Gastroesophageal sphincter (tissue), 4 donors: ENCODE measurements at regions not wholly inside any gene's neighbourhood (a gene's known extent, or its start where the extent isn't known, plus 50 kb on each side); places are given as distances from the start of the nearest gene placed in this dataset.

Experiments used
- ATAC-seq: fragments of 150-250 bp; one replicate; pipeline ENCODE4 v1.9.1; 2016; ENCODE audit warnings: mild to moderate bottlenecking, moderate library complexity
- H3K27ac ChIP-seq, 4 donors: fragments of 200-600 bp; sonication (generic) in 3 of 4; 1 replicate in 3 of 4; 2 replicates in 1 of 4; pipeline ENCODE4 v1.5.1; 2016 to 2019
- H3K27me3 ChIP-seq: fragments of 200-600 bp; sonication (generic); one replicate; pipeline ENCODE4 v1.5.1; 2019
- H3K36me3 ChIP-seq, 2 donors: fragments of 200-600 bp; sonication (generic); one replicate each; pipeline ENCODE4 v1.5.1; 2019; ENCODE audit warnings: control low read depth in 1 of 2
- H3K4me1 ChIP-seq, 3 donors: fragments of 200-600 bp; sonication (generic); 1 replicate in 2 of 3; 2 replicates in 1 of 3; pipeline ENCODE4 v1.5.1; 2016 to 2019; ENCODE audit warnings: control low read depth in 2 of 3
- H3K4me3 ChIP-seq, 2 donors: fragments of 200-600 bp; sonication (generic); one replicate each; pipeline ENCODE4 v1.5.1; 2019; ENCODE audit warnings: mild to moderate bottlenecking in 1 of 2, moderate library complexity in 1 of 2
- H3K9me3 ChIP-seq, 3 donors: fragments of 200-600 bp; sonication (generic); one replicate each; pipeline ENCODE4 v1.5.1; 2017 to 2019; ENCODE audit warnings: control low read depth in 2 of 3
- EP300 ChIP-seq: sonication (generic); formaldehyde crosslinking; IDR thresholded peaks from one replicate; pipeline ENCODE4 v1.6.1; 2017; ENCODE audit warnings: antibody characterized with exemption, mild to moderate bottlenecking
- POLR2A ChIP-seq, 2 donors: fragments of 450-650 bp; IDR thresholded peaks; one replicate each; pipeline ENCODE4 v1.6.1; 2017; ENCODE audit warnings: antibody characterized with exemption in 2 of 2, mild to moderate bottlenecking in 2 of 2, moderate library complexity in 1 of 2
- POLR2AphosphoS5 ChIP-seq: sonication (generic); formaldehyde crosslinking; IDR thresholded peaks from one replicate; pipeline ENCODE4 v1.6.1; 2017; ENCODE audit warnings: antibody characterized with exemption
- WGBS, 2 donors: methylation state at CpG; one replicate each; pipeline ENCODE4 v1.1.5; 2018; ENCODE audit warnings: low coverage in 1 of 2; 5-methylcytosine and 5-hydroxymethylcytosine counted together
- TF ChIP-seq, protein P1 (sequence below), 4 experiments: fragments of 200-600 bp in 2 of 4; fragments of 450-650 bp in 2 of 4; sonication (generic) in 1 of 4; IDR thresholded peaks; one replicate each; pipeline ENCODE4 v1.5.1; 2017 to 2019; ENCODE audit warnings: antibody characterized with exemption in 4 of 4, mild to moderate bottlenecking in 2 of 4, moderate library complexity in 2 of 4

DNA sequence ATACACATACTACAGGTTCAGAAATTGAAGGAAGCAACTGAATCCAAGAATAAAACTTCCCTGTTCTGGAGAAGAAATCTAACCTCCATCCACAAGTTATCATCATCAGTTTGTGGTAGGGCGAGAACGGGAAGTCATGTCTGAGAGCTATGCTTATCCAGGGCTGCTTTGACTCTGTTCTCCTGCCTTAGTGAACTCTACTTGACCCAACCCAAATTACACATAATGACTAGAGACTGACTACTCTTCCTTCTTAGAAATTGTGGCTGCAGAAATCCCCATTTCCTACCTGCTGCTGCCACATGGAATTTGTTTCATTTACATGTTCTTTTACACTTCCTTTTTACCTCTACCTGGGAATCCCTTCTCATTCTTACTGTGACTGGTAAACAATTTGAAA, 1102.6 kb upstream of the PIK3C3 start:
- TF ChIP-seq EP300 (no peak), POLR2AphosphoS5 (no peak), POLR2A (IDR thresholded peaks at IDR 0.05) (no peak)
- TF ChIP-seq, protein P1, sequence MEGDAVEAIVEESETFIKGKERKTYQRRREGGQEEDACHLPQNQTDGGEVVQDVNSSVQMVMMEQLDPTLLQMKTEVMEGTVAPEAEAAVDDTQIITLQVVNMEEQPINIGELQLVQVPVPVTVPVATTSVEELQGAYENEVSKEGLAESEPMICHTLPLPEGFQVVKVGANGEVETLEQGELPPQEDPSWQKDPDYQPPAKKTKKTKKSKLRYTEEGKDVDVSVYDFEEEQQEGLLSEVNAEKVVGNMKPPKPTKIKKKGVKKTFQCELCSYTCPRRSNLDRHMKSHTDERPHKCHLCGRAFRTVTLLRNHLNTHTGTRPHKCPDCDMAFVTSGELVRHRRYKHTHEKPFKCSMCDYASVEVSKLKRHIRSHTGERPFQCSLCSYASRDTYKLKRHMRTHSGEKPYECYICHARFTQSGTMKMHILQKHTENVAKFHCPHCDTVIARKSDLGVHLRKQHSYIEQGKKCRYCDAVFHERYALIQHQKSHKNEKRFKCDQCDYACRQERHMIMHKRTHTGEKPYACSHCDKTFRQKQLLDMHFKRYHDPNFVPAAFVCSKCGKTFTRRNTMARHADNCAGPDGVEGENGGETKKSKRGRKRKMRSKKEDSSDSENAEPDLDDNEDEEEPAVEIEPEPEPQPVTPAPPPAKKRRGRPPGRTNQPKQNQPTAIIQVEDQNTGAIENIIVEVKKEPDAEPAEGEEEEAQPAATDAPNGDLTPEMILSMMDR (IDR thresholded peaks at IDR 0.05), result no peak

DNA sequence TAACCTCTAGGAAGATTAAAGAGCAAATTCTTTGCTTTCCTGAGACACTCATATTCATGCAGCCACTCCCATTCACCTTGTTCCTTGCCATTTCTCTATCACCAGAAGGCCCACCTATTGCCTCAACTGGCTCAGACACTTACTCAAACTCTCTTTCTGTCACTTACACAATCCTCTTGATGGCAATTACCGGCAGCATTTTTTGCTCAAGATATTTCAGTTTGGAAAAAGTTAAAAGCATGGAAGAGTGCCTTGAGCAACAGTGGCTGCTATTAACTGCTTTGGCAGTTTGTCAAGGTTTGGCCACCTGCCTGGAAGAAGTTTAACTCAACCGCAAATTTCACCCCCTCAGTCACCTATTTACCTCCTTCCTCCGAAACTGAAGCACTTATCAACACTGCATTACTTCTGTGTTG, 1104.0 kb upstream of the PIK3C3 start:
- peaks cover 0 to 16% (median 0%) of the 10 kb centered on the region in 3 donors for H3K4me1 ChIP-seq
- no peaks in the 10 kb centered on the region for H3K36me3 ChIP-seq
- H3K27me3 ChIP-seq, result no peaks in the 10 kb centered on the region
- no peak overlapping the region for H3K27ac ChIP-seq
- TF ChIP-seq POLR2A (IDR thresholded peaks at IDR 0.05), result no peak
- TF ChIP-seq EP300, result no peak
- TF ChIP-seq POLR2AphosphoS5, result no peak
- TF ChIP-seq, protein P1 (IDR thresholded peaks at IDR 0.05), result no peak
- no peak overlapping the region for H3K4me3 ChIP-seq
- 31 to 36% methylated on average over 3 of the region's 3 CpGs for WGBS, 2 donors
- H3K9me3 ChIP-seq, result no peaks in the 10 kb centered on the region
- ATAC-seq, result no peak

More for the DNA sequence above, 1102.6 kb upstream of the PIK3C3 start:
- Histone ChIP-seq H3K27ac (no peak overlapping the region), H3K9me3 (no peaks in the 10 kb centered on the region), H3K27me3 (no peaks in the 10 kb centered on the region), H3K36me3 (no peaks in the 10 kb centered on the region), H3K4me1 (peaks cover 0 to 16% (median 0%) of the 10 kb centered on the region in 3 donors), H3K4me3 (no peak overlapping the region)
- WGBS, 2 donors, result 86 to 90% methylated on average over 2 of the region's 2 CpGs
- ATAC-seq, result no peak

DNA sequence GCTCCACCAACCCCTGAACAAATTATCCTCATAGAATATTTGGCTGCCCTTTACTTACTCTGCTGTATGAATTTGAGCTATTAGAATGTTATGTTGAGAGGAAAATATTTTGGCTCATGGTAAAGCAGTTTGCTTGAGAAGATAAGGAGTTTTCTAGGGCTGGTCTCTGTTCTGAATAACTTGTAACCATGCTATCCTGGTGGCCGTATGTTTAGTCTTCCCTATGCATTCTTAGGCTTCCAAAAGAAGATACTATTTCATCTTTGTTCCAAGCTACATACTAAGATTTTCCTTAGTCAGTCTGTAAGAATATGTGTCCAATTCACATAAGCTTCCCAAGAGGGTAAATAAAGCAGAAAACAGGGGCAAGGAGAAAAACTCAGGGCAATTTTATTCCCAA, 1105.1 kb upstream of the PIK3C3 start:
- Histone ChIP-seq H3K27me3 (no peaks in the 10 kb centered on the region), H3K4me1 (peaks cover 0 to 16% (median 0%) of the 10 kb centered on the region in 3 donors), H3K9me3 (no peaks in the 10 kb centered on the region), H3K27ac (no peak overlapping the region), H3K4me3 (no peak overlapping the region), H3K36me3 (no peaks in the 10 kb centered on the region)
- TF ChIP-seq, protein P1 (IDR thresholded peaks at IDR 0.05), result no peak
- no peak for TF ChIP-seq POLR2AphosphoS5
- TF ChIP-seq POLR2A (IDR thresholded peaks at IDR 0.05), result no peak
- no peak for TF ChIP-seq EP300
- 55% methylated on average over 1 of the region's 1 CpG; no CpG with 5 or more reads in 1 of the 2 donors for WGBS, 2 donors
- no peak for ATAC-seq

DNA sequence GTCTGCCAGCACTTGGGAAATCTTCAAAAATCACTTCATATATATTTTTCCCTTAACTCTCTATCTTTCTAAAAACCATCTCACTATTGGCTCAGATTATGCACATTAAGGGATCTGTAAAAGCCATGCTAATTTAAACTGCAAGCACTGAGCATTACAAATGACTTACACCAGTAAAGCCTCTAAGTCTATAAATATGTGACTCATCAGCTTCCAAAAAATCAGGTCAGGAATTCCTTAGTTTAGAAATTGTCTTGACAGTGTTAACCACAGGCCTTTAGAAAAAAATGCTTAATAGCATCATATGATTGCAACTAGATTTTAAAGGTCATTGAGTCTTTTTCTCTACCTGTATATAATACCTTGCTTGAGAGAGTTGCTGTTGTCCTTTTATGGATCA, 1113.6 kb upstream of the PIK3C3 start:
- Histone ChIP-seq H3K4me3 (no peak overlapping the region), H3K27ac (no peak overlapping the region), H3K9me3 (no peaks in the 10 kb centered on the region), H3K27me3 (no peaks in the 10 kb centered on the region), H3K4me1 (peaks cover 0 to 10% (median 0%) of the 10 kb centered on the region in 3 donors), H3K36me3 (no peaks in the 10 kb centered on the region)
- no peak for TF ChIP-seq POLR2AphosphoS5
- ATAC-seq, result no peak

DNA sequence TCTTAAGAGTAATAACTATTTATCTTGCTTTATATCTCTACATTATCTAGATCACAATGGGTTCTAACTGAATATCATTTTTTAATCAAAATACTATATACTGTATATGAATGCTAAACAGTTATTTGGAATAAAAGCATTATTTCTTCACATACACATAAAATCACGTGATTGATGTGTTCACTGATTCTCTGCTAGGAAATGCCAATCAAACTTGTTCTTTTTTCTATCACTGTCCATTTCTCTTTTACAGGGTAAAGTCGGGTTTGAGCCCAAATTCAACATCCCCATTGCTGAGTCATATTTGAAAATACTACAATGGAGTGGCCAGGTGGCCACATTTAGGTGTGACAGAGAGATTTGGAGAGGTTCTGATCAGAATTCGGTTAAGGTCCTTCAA, 1114.0 kb upstream of the PIK3C3 start:
- Histone ChIP-seq H3K27ac (no peak overlapping the region), H3K9me3 (no peaks in the 10 kb centered on the region), H3K4me1 (peaks cover 0 to 10% (median 0%) of the 10 kb centered on the region in 3 donors), H3K4me3 (no peak overlapping the region), H3K27me3 (no peaks in the 10 kb centered on the region), H3K36me3 (no peaks in the 10 kb centered on the region)
- TF ChIP-seq POLR2AphosphoS5 (no peak), EP300 (no peak), POLR2A (IDR thresholded peaks at IDR 0.05) (no peak)
- TF ChIP-seq, protein P1 (IDR thresholded peaks at IDR 0.05), result no peak
- 70 to 73% methylated on average over 3 of the region's 3 CpGs for WGBS, 2 donors
- ATAC-seq, result no peak
